GM10266 (cell line): ENCODE measurements at regions not wholly inside any gene's neighbourhood (a gene's known extent, or its start where the extent isn't known, plus 50 kb on each side); places are given as distances from the start of the nearest gene placed in this dataset.

ENCODE experiments used
- DNase-seq: peaks from one replicate; pipeline ENCODE4 v3.0.0; 2012; ENCODE audit errors: extremely low spot score
- CTCF ChIP-seq: IDR thresholded peaks from 2 replicates; pipeline ENCODE4 v1.5.1; 2012; ENCODE audit warnings: mild to moderate bottlenecking, low read depth; ENCODE audit not compliant: control insufficient read depth, insufficient read depth; ENCODE audit errors: missing control alignments

- DNase-seq = no peak
- no peak for TF ChIP-seq CTCF
Measured at GRCh38 chr10:64626924-64627323, 1105.7 kb downstream of the REEP3 start.

GRCh38 chr10:64630534-64630933 is 1109.3 kb downstream of the REEP3 start:
- no peak for TF ChIP-seq CTCF
- no peak for DNase-seq

- TF ChIP-seq CTCF = no peak
Measured at GRCh38 chr10:64635906-64636305, 1114.7 kb downstream of the REEP3 start.

GRCh38 chr10:64636461-64636860 is 1115.3 kb downstream of the REEP3 start:
- no peak for TF ChIP-seq CTCF
- no peak for DNase-seq

More at GRCh38 chr10:64635906-64636305, 1114.7 kb downstream of the REEP3 start:
- DNase-seq = no peak

GRCh38 chr10:64637939-64638338 is 1116.7 kb downstream of the REEP3 start:
- DNase-seq = no peak
- no peak for TF ChIP-seq CTCF

- no peak for TF ChIP-seq CTCF
- DNase-seq = no peak
Measured at GRCh38 chr10:64648915-64649314, 1127.7 kb downstream of the REEP3 start.

- DNase-seq = no peak
- TF ChIP-seq CTCF = no peak
Measured at GRCh38 chr10:64658528-64658927, 1137.3 kb downstream of the REEP3 start.
